H9 (cell line): ENCODE measurements at regions not wholly inside any gene's neighbourhood (a gene's known extent, or its start where the extent isn't known, plus 50 kb on each side); places are given as distances from the start of the nearest gene placed in this dataset.

ENCODE experiments used
- DNase-seq: peaks from one replicate; pipeline ENCODE4 v3.0.0-alpha.2; 2017
- H2AFZ ChIP-seq: one replicate; pipeline ENCODE4 v1.6.1; 2013; ENCODE audit warnings: mild to moderate bottlenecking, low read length, control low read depth, moderate library complexity
- H2AK5ac ChIP-seq: 2 replicates; pipeline ENCODE4 v1.6.1; 2013; ENCODE audit warnings: low read length, control low read depth, mixed read lengths; ENCODE audit not compliant: insufficient read length
- H2BK120ac ChIP-seq: one replicate; pipeline ENCODE4 v1.6.1; 2013; ENCODE audit warnings: low read depth, mild to moderate bottlenecking, low read length, control low read depth, inconsistent platforms; ENCODE audit not compliant: poor library complexity, severe bottlenecking
- H2BK12ac ChIP-seq: 2 replicates; pipeline ENCODE4 v1.6.1; 2013; ENCODE audit warnings: low read length, control low read depth, mixed read lengths, low read depth; ENCODE audit not compliant: insufficient read length
- H2BK15ac ChIP-seq: 2 replicates; pipeline ENCODE4 v1.6.1; 2013; ENCODE audit warnings: low read depth, low read length, control low read depth
- H2BK20ac ChIP-seq: one replicate; pipeline ENCODE4 v1.6.1; 2013; ENCODE audit warnings: low read depth, mild to moderate bottlenecking, low read length, control low read depth, inconsistent platforms; ENCODE audit not compliant: poor library complexity, severe bottlenecking
- H2BK5ac ChIP-seq: 2 replicates; pipeline ENCODE4 v1.6.1; 2013; ENCODE audit warnings: low read length, control low read depth, mixed read lengths; ENCODE audit not compliant: insufficient read length
- H3K14ac ChIP-seq: 2 replicates; pipeline ENCODE4 v1.6.1; 2013; ENCODE audit warnings: low read length, control low read depth; ENCODE audit not compliant: insufficient read depth
- H3K18ac ChIP-seq: 2 replicates; pipeline ENCODE4 v1.6.1; 2013; ENCODE audit warnings: low read depth, mild to moderate bottlenecking, mixed read lengths, low read length, control low read depth; ENCODE audit not compliant: insufficient read length
- H3K23ac ChIP-seq: 2 replicates; pipeline ENCODE4 v1.6.1; 2013; ENCODE audit warnings: low read length, control low read depth, mixed read lengths, low read depth; ENCODE audit not compliant: insufficient read length
- H3K23me2 ChIP-seq: 2 replicates; pipeline ENCODE4 v1.6.1; 2013; ENCODE audit warnings: low read depth, mild to moderate bottlenecking, mixed read lengths, low read length, control low read depth; ENCODE audit not compliant: insufficient read length, poor library complexity, severe bottlenecking
- H3K27ac ChIP-seq: 2 replicates; pipeline ENCODE4 v1.5.1; 2013; ENCODE audit warnings: low read length, control low read depth, mixed read lengths, low read depth; ENCODE audit not compliant: insufficient read length
- H3K27me3 ChIP-seq: 2 replicates; pipeline ENCODE4 v1.6.1; 2013; ENCODE audit warnings: low read length, control low read depth, inconsistent platforms; ENCODE audit not compliant: insufficient read depth
- H3K4ac ChIP-seq: 2 replicates; pipeline ENCODE4 v1.6.1; 2013; ENCODE audit warnings: low read depth, mild to moderate bottlenecking, control low read depth, inconsistent platforms, low read length, moderate library complexity
- H3K4me1 ChIP-seq: 2 replicates; pipeline ENCODE4 v1.6.1; 2013; ENCODE audit warnings: low read length, control low read depth, inconsistent platforms; ENCODE audit not compliant: insufficient read depth
- H3K4me2 ChIP-seq: 2 replicates; pipeline ENCODE4 v1.6.1; 2013; ENCODE audit warnings: low read length, control low read depth, mixed read lengths; ENCODE audit not compliant: insufficient read length, insufficient read depth
- H3K56ac ChIP-seq: 2 replicates; pipeline ENCODE4 v1.6.1; 2013; ENCODE audit warnings: low read depth, mild to moderate bottlenecking, mixed read lengths, low read length, control low read depth; ENCODE audit not compliant: insufficient read length
- H3K79me1 ChIP-seq: 2 replicates; pipeline ENCODE4 v1.6.1; 2013; ENCODE audit warnings: low read depth, mild to moderate bottlenecking, moderate library complexity, low read length, control low read depth, inconsistent platforms; ENCODE audit not compliant: insufficient read depth, poor library complexity, severe bottlenecking
- H3K79me2 ChIP-seq: 2 replicates; pipeline ENCODE4 v1.6.1; 2013; ENCODE audit warnings: low read length, control low read depth, inconsistent platforms; ENCODE audit not compliant: insufficient read depth
- H3K9ac ChIP-seq: 2 replicates; pipeline ENCODE4 v1.6.1; 2013; ENCODE audit warnings: low read length, control low read depth, mixed read lengths; ENCODE audit not compliant: insufficient read length; ENCODE audit errors: extremely low read depth
- H3K9me3 ChIP-seq: one replicate; pipeline ENCODE4 v1.6.1; 2013; ENCODE audit warnings: low read depth, low read length, inconsistent platforms; ENCODE audit not compliant: control insufficient read depth
- H3T11ph ChIP-seq: one replicate; pipeline ENCODE4 v1.6.1; 2013; ENCODE audit warnings: mild to moderate bottlenecking, low read length, control low read depth, inconsistent platforms
- H4K20me1 ChIP-seq: one replicate; pipeline ENCODE4 v1.6.1; 2013; ENCODE audit not compliant: control insufficient read depth, insufficient read length, insufficient read depth
- H4K5ac ChIP-seq: 2 replicates; pipeline ENCODE4 v1.6.1; 2013; ENCODE audit warnings: low read depth, mild to moderate bottlenecking, mixed read lengths, low read length, control low read depth; ENCODE audit not compliant: insufficient read length
- H4K8ac ChIP-seq: replicated peaks from 2 replicates; pipeline ENCODE4 v1.6.1; 2013; ENCODE audit warnings: low read length, control low read depth, mixed read lengths, low read depth; ENCODE audit not compliant: insufficient read length
- H4K91ac ChIP-seq: 2 replicates; pipeline ENCODE4 v1.6.1; 2013; ENCODE audit warnings: low read depth, mild to moderate bottlenecking, moderate library complexity, mixed read lengths, low read length, control low read depth; ENCODE audit not compliant: insufficient read length
- H3K27ac Mint-ChIP-seq, 3 experiments: 2 replicates in 2 of 3; 3 replicates in 1 of 3; pipeline ENCODE4 v1.8.0; 2020 to 2021; ENCODE audit warnings: mixed read lengths in 3 of 3, mild to moderate bottlenecking in 1 of 3, moderate library complexity in 1 of 3
- H3K27me3 Mint-ChIP-seq: 2 replicates; pipeline ENCODE4 v1.8.0; 2021; ENCODE audit warnings: low read depth, mild to moderate bottlenecking, moderate library complexity, mixed read lengths
- H3K36me3 Mint-ChIP-seq, 3 experiments: 2 replicates in 2 of 3; 3 replicates in 1 of 3; pipeline ENCODE4 v1.8.0; 2020 to 2021; ENCODE audit warnings: low read depth in 3 of 3, mixed read lengths in 3 of 3; ENCODE audit not compliant: insufficient read depth in 1 of 3
- H3K4me1 Mint-ChIP-seq, 2 experiments: 2 replicates each; pipeline ENCODE4 v1.8.0; 2020; ENCODE audit warnings: mixed read lengths in 2 of 2
- H3K4me3 Mint-ChIP-seq, 2 experiments: 2 replicates in 1 of 2; 3 replicates in 1 of 2; pipeline ENCODE4 v1.8.0; 2020 to 2021; ENCODE audit warnings: mild to moderate bottlenecking in 2 of 2, mixed read lengths in 2 of 2, moderate library complexity in 1 of 2
- H3K9me3 Mint-ChIP-seq, 2 experiments: 2 replicates in 1 of 2; 3 replicates in 1 of 2; pipeline ENCODE4 v1.8.0; 2020; ENCODE audit warnings: mild to moderate bottlenecking in 2 of 2, mixed read lengths in 2 of 2, moderate library complexity in 1 of 2
- CTCF ChIP-seq: fragments of 200-600 bp; sonication (generic); conservative IDR thresholded peaks from 3 replicates; pipeline ENCODE4 v1.8.0; 2021; ENCODE audit warnings: antibody characterized with exemption, mild to moderate bottlenecking
- WGBS: extraction: QIAGEN DNeasy Blood & Tissue Kit; methylation state at CpG from one replicate; pipeline ENCODE4 v1.1.7; 2013; ENCODE audit warnings: missing lambda C conversion rate, low lambda C conversion rate, mixed read lengths; ENCODE audit not compliant: insufficient read length; ENCODE audit errors: extremely low coverage; 5-methylcytosine and 5-hydroxymethylcytosine counted together

GRCh38 chr4:101696276-101697010 is 94.1 kb upstream of the BANK1 start:
- no CpG with 5 or more reads among the region's 3 CpGs for WGBS
- Histone ChIP-seq H3K9ac (no peak overlapping the region), H2BK5ac (no peak overlapping the region), H3K56ac (no peak overlapping the region), H3K14ac (no peak overlapping the region), H3K4me1 (no peaks in the 10 kb centered on the region), H3K27ac (no peak overlapping the region), H3K18ac (no peak overlapping the region), H3K23me2 (no peaks in the 10 kb centered on the region), H4K91ac (no peak overlapping the region), H4K8ac (no peak overlapping the region), H4K20me1 (no peaks in the 10 kb centered on the region), H2BK12ac (no peak overlapping the region), H3K27me3 (no peaks in the 10 kb centered on the region), H3K79me2 (no peaks in the 10 kb centered on the region), H3K23ac (no peak overlapping the region), H4K5ac (no peak overlapping the region), H3K4ac (no peak overlapping the region), H2BK120ac (no peak overlapping the region), H2BK20ac (no peak overlapping the region), H3K9me3 (no peaks in the 10 kb centered on the region), H2AFZ (no peak overlapping the region), H2AK5ac (no peak overlapping the region), H2BK15ac (no peak overlapping the region), H3K79me1 (no peaks in the 10 kb centered on the region), H3T11ph (no peak overlapping the region), H3K4me2 (no peak overlapping the region)
- Mint-ChIP-seq H3K27me3 (no peaks in the 10 kb centered on the region), H3K27ac (no peak overlapping the region), H3K36me3 (no peaks in the 10 kb centered on the region), H3K4me1 (peaks cover 4 to 6% of the 10 kb centered on the region in 2 experiments; a peak in 2 of 4 replicates), H3K9me3 (no peaks in the 10 kb centered on the region), H3K4me3 (no peak overlapping the region)
- no peak for TF ChIP-seq CTCF
- DNase-seq = no peak
